CD4-positive, alpha-beta T cell (primary cell): ENCODE measurements at regions not wholly inside any gene's neighbourhood (a gene's known extent, or its start where the extent isn't known, plus 50 kb on each side); places are given as distances from the start of the nearest gene placed in this dataset.

Experiments used
- ATAC-seq: fragments of 200-7000 bp; cut with Tn5 transposase; one replicate; pipeline ENCODE4 v1.10.0; 2022; ENCODE audit warnings: mild to moderate bottlenecking; ENCODE audit not compliant: poor library complexity
- CTCF ChIA-PET: fragments of 350-600 bp; sonication (Branson Sonifier 250); formaldehyde crosslinking; loops from one replicate; lab custom pipeline; 2021; ENCODE audit warnings: antibody characterized with exemption, inconsistent platforms; lab: Charles Lee
- POLR2A ChIA-PET: fragments of 350-600 bp; sonication (Branson Sonifier 250); formaldehyde crosslinking; loops from one replicate; lab custom pipeline; 2021; ENCODE audit warnings: antibody characterized with exemption, inconsistent platforms; lab: Charles Lee
- DNase-seq, 14 experiments: peaks; one replicate each; pipeline ENCODE4 v3.0.0-alpha.2; 2013 to 2020; ENCODE audit warnings: mixed read lengths in 2 of 14
- H3K27ac ChIP-seq, 2 donors: one replicate each; pipeline versions ENCODE4 v1.5.1 to v1.7.0; 2013; ENCODE audit warnings: low read length in 2 of 2, low read depth in 1 of 2, mild to moderate bottlenecking in 1 of 2
- H3K27me3 ChIP-seq, 2 experiments: 1 replicate in 1 of 2; 2 replicates in 1 of 2; pipeline versions ENCODE4 v1.6.1 to v1.7.0; 2013; ENCODE audit warnings: low read length in 2 of 2, control low read depth in 1 of 2, mild to moderate bottlenecking in 1 of 2, moderate library complexity in 1 of 2; ENCODE audit not compliant: insufficient read depth in 2 of 2, control insufficient read depth in 1 of 2
- H3K36me3 ChIP-seq: one replicate; pipeline ENCODE4 v1.6.1; 2013; ENCODE audit warnings: low read length, control low read depth; ENCODE audit not compliant: insufficient read depth
- H3K4me1 ChIP-seq: one replicate; pipeline ENCODE4 v1.6.1; 2013; ENCODE audit warnings: low read length, control low read depth; ENCODE audit not compliant: insufficient read depth
- H3K4me3 ChIP-seq: one replicate; pipeline ENCODE4 v1.5.1; 2013; ENCODE audit warnings: mild to moderate bottlenecking, low read length, moderate library complexity
- H3K9me3 ChIP-seq, 2 experiments: 1 replicate in 1 of 2; 2 replicates in 1 of 2; pipeline versions ENCODE4 v1.6.1 to v1.7.0; 2013; ENCODE audit warnings: low read length in 2 of 2, mild to moderate bottlenecking in 2 of 2, control low read depth in 1 of 2, moderate library complexity in 1 of 2; ENCODE audit not compliant: control insufficient read depth in 1 of 2, insufficient read depth in 1 of 2
- H3K27ac Mint-ChIP-seq: one replicate; pipeline ENCODE4 v1.8.0; 2020; ENCODE audit warnings: mixed read lengths
- H3K27me3 Mint-ChIP-seq: one replicate; pipeline ENCODE4 v1.8.0; 2021; ENCODE audit warnings: mixed read lengths
- H3K36me3 Mint-ChIP-seq: one replicate; pipeline ENCODE4 v1.8.0; 2021; ENCODE audit warnings: low read depth, mixed read lengths
- H3K4me1 Mint-ChIP-seq: one replicate; pipeline ENCODE4 v1.8.0; 2021; ENCODE audit warnings: low read depth, mixed read lengths
- H3K4me3 Mint-ChIP-seq: one replicate; pipeline ENCODE4 v1.8.0; 2020; ENCODE audit warnings: mild to moderate bottlenecking, mixed read lengths
- H3K9me3 Mint-ChIP-seq: one replicate; pipeline ENCODE4 v1.8.0; 2020; ENCODE audit warnings: mixed read lengths
- intact Hi-C, 2 experiments: fragments of 100-400 bp; cut with DNase I in 1 of 2; cut with micrococcal nuclease in 1 of 2; formaldehyde crosslinking; loops; one replicate each; pipeline versions ENCODE4 v1.15.1 to v1.9.0; 2023 to 2025; cut with DNase I, micrococcal nuclease
- TF ChIP-seq, protein P1 (sequence below): fragments of 200-600 bp; IDR thresholded peaks from one replicate; pipeline ENCODE4 v1.8.0; 2022; ENCODE audit warnings: antibody characterized with exemption, mild to moderate bottlenecking

DNA sequence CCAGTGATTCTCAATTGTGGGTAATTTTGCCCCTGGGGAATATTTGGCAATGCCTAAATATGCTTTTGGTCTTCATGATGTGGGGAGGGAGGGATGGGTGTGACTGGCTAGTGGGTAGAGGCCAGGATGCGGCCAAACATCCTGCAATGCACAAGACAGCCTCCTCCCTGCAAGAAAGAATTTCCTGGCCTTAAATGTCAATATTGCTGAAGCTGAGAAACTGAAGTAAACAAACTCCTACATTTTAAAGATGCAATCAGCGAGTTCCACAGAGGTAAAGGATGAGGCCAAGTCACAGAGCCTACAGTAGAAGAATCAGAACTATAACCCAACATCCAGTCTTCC lies 272.9 kb upstream of the EPHA4 start:
- TF ChIP-seq, protein P1, sequence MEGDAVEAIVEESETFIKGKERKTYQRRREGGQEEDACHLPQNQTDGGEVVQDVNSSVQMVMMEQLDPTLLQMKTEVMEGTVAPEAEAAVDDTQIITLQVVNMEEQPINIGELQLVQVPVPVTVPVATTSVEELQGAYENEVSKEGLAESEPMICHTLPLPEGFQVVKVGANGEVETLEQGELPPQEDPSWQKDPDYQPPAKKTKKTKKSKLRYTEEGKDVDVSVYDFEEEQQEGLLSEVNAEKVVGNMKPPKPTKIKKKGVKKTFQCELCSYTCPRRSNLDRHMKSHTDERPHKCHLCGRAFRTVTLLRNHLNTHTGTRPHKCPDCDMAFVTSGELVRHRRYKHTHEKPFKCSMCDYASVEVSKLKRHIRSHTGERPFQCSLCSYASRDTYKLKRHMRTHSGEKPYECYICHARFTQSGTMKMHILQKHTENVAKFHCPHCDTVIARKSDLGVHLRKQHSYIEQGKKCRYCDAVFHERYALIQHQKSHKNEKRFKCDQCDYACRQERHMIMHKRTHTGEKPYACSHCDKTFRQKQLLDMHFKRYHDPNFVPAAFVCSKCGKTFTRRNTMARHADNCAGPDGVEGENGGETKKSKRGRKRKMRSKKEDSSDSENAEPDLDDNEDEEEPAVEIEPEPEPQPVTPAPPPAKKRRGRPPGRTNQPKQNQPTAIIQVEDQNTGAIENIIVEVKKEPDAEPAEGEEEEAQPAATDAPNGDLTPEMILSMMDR, result no peak
- intact Hi-C loops, result no loop called here

GRCh38 chr2:221844212-221845020 lies 272.3 kb upstream of the EPHA4 start:
- no peaks in the 10 kb centered on the region for H3K36me3 ChIP-seq
- H3K27me3 Mint-ChIP-seq, result no peaks in the 10 kb centered on the region
- no peaks in the 10 kb centered on the region for H3K27me3 ChIP-seq
- POLR2A ChIA-PET, result no interaction called here
- no peaks in the 10 kb centered on the region for H3K4me1 ChIP-seq
- no peak overlapping the region for H3K27ac Mint-ChIP-seq
- ATAC-seq, result no peak
- H3K27ac ChIP-seq, result no peak overlapping the region
- intact Hi-C loops, result no loop called here
- no peak overlapping the region for H3K4me3 Mint-ChIP-seq
- H3K9me3 ChIP-seq, result peaks cover 0 to 3% of the 10 kb centered on the region in 2 experiments
- H3K36me3 Mint-ChIP-seq, result no peaks in the 10 kb centered on the region
- TF ChIP-seq, protein P1, result no peak
- DNase-seq, result no peak
- H3K9me3 Mint-ChIP-seq, result no peaks in the 10 kb centered on the region
- H3K4me3 ChIP-seq, result no peak overlapping the region
- H3K4me1 Mint-ChIP-seq, result no peaks in the 10 kb centered on the region
- CTCF ChIA-PET, result no interaction called here

More for the DNA sequence above, 272.9 kb upstream of the EPHA4 start:
- ATAC-seq (no peak), DNase-seq (no peak)
- Histone ChIP-seq H3K4me3 (no peak overlapping the region), H3K27me3 (no peaks in the 10 kb centered on the region), H3K36me3 (no peaks in the 10 kb centered on the region), H3K9me3 (peaks cover 0 to 3% of the 10 kb centered on the region in 2 experiments), H3K27ac (no peak overlapping the region), H3K4me1 (no peaks in the 10 kb centered on the region)
- ChIA-PET POLR2A (no interaction called here), CTCF (no interaction called here)
- H3K4me1 Mint-ChIP-seq, result no peaks in the 10 kb centered on the region
- no peaks in the 10 kb centered on the region for H3K27me3 Mint-ChIP-seq
- H3K27ac Mint-ChIP-seq, result no peak overlapping the region
- no peaks in the 10 kb centered on the region for H3K9me3 Mint-ChIP-seq
- no peak overlapping the region for H3K4me3 Mint-ChIP-seq
- H3K36me3 Mint-ChIP-seq, result no peaks in the 10 kb centered on the region

DNA sequence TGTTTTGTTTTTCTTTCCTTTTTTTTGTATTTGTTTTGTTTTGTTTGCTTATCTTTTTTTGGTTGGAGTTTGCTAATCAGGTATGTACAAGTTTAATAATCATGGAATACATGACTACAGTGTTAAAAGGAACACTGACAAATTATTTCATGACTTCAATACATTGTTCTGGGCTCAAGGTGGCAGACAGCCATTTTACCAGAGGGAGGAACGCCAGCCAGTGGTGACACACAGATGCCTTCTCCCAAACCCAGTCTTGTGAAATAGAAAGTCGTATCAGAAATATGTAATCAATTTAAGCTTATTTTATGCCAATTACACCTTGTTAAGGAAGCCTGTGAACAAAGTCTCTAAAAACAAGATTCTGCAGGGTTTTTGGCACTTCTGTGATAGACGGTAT lies 264.0 kb upstream of the EPHA4 start:
- no peaks in the 10 kb centered on the region for H3K36me3 ChIP-seq
- ChIA-PET POLR2A (no interaction called here), CTCF (no interaction called here)
- no peak overlapping the region for H3K4me3 Mint-ChIP-seq
- no peaks in the 10 kb centered on the region for H3K4me1 ChIP-seq
- TF ChIP-seq, protein P1, result no peak
- H3K27ac ChIP-seq, result no peak overlapping the region
- H3K9me3 ChIP-seq, result no peaks in the 10 kb centered on the region
- H3K27me3 Mint-ChIP-seq, result no peaks in the 10 kb centered on the region
- ATAC-seq (no peak), DNase-seq (no peak)
- no peaks in the 10 kb centered on the region for H3K36me3 Mint-ChIP-seq
- H3K27ac Mint-ChIP-seq, result no peak overlapping the region
- H3K27me3 ChIP-seq, result no peaks in the 10 kb centered on the region
- intact Hi-C loops, result no loop called here
- no peaks in the 10 kb centered on the region for H3K9me3 Mint-ChIP-seq
- H3K4me3 ChIP-seq, result no peak overlapping the region
- H3K4me1 Mint-ChIP-seq, result no peaks in the 10 kb centered on the region
